T-helper 2 cell treated with Interferon-gamma antibody and Interleukin-4, amounts not matched to agents 100 ng/mL and 5 ng/mL, for 36 hours (primary cell): ENCODE measurements at regions not wholly inside any gene's neighbourhood (a gene's known extent, or its start where the extent isn't known, plus 50 kb on each side); places are given as distances from the start of the nearest gene placed in this dataset.
"Not testable (repeated sequence)": the region's sequence is repeated elsewhere in the genome, so short reads cannot be mapped to it uniquely, and the experiment has no call there.

Source experiments
- intact Hi-C: fragments of 100-400 bp; cut with micrococcal nuclease; formaldehyde crosslinking; loops from one replicate; pipeline ENCODE4 v1.15.1; 2023

DNA sequence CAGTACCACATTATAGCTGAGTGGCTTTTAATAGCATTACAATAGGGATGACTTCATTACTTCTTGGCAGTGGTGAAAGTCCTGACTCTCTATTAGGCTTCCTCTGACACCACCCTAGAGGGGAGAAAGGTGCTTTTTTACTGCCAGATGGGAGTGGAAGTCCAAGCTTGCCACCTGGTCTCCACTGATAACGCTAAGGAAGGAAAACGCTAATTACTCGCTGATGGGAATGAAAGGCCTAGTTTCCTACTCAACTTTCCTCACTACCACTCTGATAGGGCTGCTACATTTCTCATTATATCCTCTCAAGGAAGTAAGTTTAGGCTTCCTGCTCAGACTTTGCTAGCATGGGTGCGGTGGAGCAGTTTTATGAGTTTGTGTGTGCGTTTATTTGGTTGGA is 62.3 kb upstream of the PAGE3 start:
- intact Hi-C loops = no loop called here

DNA sequence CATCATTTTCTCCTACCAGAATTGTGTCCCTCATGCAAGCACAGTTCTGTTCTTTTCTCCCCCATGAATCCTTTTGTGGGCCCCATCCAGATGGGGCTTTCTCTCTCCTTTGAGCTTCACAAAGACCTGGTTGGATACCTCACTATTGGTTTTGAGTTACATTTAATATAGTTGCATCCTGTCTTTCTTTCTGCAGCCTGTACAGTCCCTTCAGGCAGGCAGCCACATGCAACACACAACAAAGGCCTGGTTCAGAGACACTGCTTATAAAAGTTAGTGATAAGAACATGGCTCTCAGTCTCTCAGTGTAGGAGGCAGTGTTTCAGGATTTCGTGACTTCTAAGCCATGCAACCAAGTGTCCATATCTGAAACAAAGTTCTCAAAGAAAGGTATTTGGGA is 70.6 kb upstream of the PAGE3 start:
- intact Hi-C loops = no loop called here

DNA sequence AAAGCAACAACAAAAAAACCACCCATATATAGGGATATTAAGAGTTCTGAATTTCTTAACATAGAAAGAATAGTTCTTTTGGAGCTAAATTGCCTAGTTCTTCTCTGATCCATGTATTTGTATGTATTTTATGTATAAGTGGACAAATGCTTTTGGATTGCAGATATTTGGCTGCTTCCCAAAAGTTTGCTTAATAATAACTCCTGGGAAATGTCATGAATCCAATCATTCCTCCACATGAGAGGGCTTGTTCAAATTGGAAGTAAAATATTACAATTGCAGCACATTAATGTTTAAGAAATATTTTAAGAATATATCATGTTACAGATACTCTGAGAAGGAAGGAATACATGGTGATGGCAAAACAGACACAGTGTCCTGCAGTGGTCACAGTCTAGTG is 71.5 kb upstream of the PAGE3 start:
- intact Hi-C loops = no loop called here

DNA sequence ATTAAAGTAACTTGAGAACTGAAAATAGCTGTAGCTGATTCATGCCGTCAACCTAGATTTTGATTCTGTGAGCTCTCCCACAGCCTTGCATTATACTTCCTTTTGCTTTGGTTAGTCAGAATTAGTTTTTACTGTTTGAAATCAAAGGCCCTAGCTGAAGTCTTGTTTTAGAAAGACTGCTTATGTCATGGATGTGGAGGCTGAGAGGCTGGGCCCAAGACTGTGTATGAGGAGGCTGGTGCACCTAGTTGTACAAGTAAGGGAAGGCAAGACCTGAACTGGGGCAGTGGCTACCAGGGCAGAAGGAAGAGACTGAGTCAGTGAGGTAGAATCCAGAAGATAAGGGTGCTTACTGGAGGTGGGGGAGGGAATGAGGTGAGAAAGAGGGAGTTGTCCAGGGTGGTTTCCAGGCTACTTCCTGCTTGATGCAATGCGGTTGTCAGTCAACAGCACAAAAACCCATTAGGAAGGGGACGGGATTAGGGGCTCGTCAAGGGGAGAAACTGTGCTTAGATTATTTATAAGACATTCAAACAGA is 76.2 kb upstream of the PAGE3 start:
- intact Hi-C loops = loop anchor here (10.0 kb wide), 1 partner anchor 176 kb away; no protein-coding TSS in a partner anchor

DNA sequence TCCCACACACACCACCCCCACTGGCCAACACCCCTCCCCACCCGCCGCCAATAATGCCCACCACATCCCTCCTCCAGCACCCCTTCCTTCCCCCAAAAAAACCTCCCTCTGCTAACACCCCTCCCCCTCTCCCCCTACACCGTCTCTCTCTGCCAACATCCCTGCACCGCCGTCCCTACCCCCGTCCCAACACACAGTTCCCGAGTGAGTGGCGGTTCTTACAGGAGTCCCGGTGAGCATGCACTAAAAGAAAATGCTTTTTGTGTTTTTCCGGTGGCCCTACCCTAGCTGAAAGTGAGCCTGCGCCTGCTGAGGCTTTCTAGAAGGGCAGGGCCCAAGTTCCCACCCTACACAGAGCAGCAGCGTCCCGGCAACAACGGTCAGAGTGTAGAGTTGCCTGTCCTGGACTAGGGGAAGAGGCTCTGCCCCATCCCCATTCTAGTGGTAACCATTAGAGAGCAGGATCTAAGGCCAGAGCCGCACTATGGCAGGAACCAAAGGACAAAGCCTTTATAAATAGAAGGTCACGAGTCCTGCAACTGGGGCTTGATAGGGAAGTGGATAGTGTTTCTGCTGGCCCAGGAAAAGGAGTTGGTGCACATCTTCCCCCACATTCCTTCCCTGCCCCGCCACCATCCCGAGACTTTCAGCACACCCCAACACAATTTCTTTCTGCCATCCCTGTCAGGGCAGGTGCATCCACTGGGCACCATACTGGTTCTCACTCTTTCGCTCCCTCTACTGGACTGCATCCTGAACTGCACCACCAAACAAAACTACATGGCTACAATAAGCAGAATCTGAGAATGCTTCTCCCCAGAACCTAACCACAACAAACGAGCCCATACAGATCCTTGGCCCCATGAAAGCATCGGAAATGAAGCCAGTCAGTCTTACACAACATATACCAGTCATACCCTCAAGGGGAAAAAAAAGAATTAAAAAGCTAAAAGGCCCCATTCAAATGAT is 78.1 kb upstream of the PAGE3 start:
- intact Hi-C loops = loop anchor here (10.0 kb wide), 1 partner anchor 178 kb away; no protein-coding TSS in a partner anchor

DNA sequence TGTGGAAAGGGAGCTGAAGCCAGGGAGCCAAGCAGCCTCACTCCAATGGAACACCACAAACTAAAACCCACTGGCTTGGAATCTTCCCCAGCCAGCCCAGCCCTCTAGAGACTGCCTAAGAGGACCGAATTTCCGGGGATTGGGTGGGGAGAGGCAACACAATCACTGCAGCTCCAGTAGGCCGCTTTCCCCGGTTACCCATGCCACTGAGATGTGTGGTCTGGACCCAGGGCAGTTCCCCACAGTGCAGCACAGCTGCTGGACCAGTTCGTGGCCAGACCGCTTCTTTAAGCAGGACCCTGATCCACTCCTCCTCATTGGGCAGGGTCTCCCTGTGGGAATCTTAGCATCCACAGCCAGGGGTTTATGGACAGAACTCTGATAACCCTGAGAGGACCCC is 91.9 kb upstream of the PAGE3 start:
- intact Hi-C loops = no loop called here

DNA sequence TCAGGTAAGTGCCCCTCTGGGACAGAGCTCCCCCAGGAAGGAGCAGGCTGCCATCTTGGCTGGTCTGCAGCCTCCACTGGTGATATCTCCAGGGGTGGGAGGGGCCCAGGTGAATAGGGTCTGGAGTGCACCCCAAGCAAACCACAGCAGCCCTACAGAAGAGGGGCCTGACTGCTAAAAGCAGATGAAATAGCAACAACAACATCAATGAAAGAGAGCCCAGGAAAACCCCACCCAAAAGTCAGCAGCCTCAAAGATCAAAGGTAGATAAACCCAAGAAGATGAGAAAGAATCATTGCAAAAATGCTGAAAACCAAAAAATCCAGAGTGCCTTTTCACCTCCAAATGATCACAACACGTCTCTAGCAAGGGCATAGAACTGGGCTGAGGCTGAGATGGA is 92.5 kb upstream of the PAGE3 start:
- intact Hi-C loops = no loop called here

DNA sequence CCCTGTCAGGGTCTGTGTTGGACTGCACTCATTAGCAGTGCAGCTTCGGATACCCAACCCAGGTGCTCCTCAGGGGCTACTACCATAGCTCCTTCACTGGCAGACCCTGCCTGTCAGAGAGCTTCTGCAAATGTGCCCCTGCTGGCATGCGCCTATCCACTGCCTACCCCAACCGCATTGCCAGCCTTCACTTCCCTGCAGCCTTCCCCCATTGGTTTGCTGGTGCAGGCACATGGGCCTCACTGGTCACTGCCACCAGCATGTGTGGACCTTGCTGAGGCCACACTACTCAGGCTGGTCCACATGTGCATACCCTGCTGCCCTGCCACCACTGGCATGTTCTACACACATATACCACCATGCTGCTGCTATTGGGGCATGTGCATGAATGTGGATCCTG is 72.5 kb upstream of the MAGEH1 start:
- intact Hi-C loops = no loop called here

DNA sequence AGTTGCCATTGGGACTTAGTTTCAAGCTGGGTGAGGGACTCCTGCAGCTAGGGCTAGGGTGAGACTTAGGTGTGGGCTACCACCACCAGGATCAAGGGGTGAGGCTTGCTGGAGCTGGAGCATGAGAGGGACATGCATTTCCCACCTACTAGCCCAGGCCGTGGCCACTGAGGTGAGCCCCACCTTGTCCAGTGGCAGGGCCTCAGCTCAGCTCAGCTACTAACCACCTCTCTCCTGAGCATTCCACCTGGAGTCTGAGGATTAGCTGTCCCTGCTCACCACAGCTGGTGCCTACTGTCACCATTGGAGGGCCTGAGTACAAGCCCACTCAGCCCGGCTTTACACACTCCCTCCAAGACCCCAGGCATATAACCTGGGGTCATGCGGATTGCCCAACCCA is 62.6 kb upstream of the MAGEH1 start:
- intact Hi-C loops = no loop called here

DNA sequence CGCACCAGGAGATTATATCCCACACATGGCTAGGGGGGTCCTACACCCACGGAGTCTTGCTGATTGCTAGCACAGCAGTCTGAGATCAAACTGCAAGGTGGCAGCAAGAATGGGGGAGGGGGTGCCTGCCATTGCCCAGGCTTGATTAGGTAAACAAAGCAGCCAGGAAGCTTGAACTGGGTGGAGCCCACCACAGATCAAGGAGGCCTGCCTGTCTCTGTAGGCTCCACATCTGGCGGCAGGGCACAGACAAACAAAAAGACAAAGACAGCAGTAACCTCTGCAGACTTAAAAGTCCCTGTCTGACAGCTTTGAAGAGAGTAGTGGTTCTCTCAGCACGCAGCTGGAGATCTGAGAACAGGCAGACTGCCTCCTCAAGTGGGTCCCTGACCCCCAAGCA is 55.1 kb upstream of the MAGEH1 start:
- intact Hi-C loops = not testable (repeated sequence)
